GM21825 (cell line): ENCODE measurements at regions not wholly inside any gene's neighbourhood (a gene's known extent, or its start where the extent isn't known, plus 50 kb on each side); places are given as distances from the start of the nearest gene placed in this dataset.

ENCODE experiments used
- ATAC-seq: cut with Tn5 transposase; IDR thresholded peaks from one replicate; pipeline ENCODE4 v1.9.1; 2021; ENCODE audit warnings: mild to moderate bottlenecking, moderate library complexity; ENCODE audit not compliant: unreplicated experiment

DNA sequence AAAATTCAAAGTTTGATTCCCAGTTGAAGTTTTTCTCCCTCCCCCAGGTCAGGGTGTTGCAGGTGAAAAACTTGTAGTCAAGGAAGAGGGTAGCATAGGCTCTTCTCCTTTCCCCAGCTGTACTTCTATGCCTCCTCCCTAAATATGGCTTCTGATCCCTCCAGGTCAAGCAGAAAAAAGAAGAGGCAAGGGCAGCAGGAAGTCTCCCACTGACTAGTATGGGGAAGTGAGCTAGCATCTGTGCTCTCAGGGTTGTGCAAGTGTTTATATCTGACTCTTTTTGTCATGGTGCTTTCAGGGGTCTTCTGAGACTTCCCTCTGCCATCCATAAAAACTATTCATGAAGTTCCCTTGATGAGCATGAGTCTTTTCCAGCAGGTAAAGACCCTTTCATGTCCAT, 76.0 kb downstream of the ATPSCKMT start:
- ATAC-seq = no peak

- no peak for ATAC-seq
Observed at GRCh38 chr5:10172247-10172646, 77.4 kb downstream of the ATPSCKMT start.

DNA sequence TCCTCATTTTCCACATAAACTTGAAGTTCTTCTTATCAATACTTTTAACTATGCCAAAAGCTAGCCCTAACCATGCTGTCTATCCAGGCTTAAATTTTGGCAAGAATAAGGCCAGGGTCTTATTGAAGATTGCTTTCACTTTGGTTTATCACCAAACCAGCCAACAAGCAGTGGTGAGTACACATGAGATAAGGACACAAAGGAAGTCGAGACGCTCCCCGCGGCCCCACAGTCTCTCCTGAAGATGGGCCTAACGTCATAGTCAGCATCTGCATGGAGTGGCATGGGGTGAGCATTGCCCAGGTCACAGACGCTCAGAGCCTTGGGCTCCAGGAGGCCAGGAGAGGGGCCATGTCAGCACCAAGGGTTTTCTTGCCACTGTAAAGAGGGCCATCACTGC, 80.3 kb downstream of the ATPSCKMT start:
- ATAC-seq = no peak

DNA sequence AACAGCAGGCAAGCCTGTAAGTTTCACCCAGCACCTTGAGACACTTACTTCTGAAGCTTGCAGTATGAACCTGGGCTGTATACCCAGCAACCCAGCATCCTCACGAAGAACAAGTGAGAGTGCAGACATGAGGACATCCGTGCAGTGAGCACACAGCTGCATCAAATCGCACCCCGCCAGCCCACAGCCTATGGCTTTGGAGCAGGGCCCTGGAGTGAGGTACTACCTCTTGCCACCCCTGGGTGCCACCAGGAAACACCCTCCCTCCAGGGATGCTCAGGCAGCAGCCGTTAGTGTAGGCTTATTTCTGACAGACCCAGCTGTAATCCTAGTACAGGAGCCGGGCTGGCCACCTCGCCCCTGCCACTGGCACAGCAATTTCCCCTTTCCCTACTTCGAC, 81.4 kb downstream of the ATPSCKMT start:
- ATAC-seq = no peak

DNA sequence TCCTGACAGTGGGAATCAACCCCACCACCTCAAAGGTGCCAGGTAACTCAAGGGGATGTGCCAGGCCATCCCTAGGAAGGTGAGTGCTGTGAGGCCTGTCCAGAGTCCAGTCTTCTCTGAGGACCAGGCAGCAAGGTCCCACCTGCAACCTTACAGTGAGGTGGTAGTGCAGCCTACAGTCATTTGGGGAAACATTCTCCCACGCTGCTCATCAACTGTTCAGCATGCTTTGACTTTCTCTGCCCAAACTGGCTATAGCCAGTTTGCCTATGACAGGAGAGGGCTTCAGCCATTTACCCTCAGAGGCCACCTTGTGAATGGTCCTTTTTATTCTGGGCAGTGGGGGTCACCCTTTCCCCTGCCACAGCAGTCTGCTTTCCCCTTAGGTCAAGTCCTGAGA, 81.9 kb downstream of the ATPSCKMT start:
- no peak for ATAC-seq

- no peak for ATAC-seq
Observed at GRCh38 chr5:10166392-10166791, 83.3 kb downstream of the ATPSCKMT start.

DNA sequence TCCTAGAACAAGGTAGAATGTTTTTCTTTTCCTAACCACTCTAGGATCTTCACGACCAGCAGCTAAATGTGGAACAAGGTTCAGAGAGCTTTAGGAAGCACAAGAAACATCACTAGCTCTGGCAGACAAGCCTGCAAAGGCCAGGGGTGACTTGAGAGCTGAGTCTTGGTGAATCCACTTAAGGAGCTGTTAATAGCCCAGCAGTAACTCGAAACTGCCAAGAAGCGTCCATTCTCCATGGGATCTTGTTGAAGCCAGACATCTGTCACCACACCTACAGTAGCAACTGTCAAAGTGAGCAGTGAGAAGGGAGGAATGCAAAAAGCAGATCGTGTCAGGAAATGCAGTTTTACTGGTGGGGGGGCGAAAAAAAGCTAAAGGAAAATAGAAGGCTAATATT, 87.2 kb downstream of the ATPSCKMT start:
- no peak for ATAC-seq

DNA sequence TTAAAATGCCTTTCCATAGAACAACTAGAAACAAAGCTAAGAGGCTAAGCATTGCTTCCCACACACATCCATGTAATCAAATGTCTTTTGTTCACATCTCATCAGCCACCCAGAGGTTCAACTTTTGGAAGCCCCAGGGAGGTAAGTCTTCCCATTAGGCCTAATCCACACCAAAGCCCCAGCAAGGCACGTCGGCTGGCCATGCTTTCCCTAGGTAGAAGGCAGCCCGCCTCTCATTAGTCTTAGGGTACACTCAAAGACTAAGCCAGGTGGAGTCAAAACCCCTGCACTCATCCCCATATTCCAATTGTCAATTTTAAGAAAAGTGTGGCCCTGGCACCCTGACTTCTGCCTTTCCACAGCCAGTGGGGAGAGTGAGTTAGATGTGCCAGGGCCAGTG, 87.9 kb downstream of the ATPSCKMT start:
- no peak for ATAC-seq

DNA sequence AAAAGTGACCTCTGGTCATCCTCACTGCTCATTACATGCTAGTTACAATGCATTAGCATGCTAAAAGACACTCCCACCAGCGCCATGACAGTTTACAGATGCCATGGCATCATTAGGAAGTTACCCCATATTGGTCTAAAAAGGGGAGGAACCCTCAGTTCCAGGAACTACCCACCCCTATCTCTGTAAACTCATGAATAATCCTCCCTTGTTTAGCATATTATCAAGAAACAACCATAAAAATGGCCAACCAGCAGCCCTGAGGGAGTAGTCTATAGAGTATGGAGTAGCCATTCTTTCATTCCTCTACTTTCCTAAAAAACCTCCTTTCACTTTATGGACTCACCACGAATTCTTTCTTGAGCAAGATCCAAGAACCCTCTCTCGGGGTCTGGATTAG, 89.4 kb downstream of the ATPSCKMT start:
- ATAC-seq = no peak

- no peak for ATAC-seq
Observed at GRCh38 chr5:10158886-10159285, 90.8 kb downstream of the ATPSCKMT start.

- no peak for ATAC-seq
Observed at GRCh38 chr5:10157085-10157669, 92.5 kb downstream of the ATPSCKMT start.

DNA sequence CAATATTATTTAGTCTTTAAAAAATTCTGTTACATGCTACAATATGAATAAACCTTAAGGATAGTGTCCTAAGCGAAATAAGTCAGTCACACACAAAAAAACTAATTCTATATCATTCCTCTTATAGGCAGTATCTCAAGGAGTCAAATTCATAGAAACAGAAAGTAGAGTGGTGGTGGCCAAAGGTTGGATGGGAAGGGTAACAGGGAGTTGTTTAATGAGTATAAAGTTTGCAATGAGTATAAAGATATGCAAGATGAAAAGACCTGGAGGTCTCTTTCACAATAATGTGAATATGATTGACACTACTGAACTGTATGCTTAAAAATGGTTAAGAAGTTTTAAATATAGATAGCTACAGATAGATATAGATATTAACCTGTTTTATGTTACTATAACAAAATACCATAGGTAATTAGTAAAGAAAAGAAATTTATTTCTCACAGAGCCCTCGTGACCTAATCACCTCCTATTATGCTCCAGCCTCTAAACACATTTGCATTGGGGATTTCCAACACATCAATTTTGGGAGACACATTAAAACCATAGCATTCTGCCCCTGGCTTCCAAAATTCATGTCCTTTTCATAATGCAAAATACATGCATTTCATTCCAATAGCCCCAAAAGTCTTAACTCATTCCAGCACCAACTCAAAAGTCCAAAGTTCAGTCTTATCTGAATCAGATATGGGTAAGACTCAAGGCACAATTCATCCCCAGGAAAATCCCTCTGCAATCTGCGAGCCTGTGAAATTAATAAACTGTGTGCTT, 93.6 kb downstream of the ATPSCKMT start:
- ATAC-seq = no peak

- ATAC-seq = no peak
Observed at GRCh38 chr5:10153808-10154537, 95.7 kb downstream of the ATPSCKMT start.

DNA sequence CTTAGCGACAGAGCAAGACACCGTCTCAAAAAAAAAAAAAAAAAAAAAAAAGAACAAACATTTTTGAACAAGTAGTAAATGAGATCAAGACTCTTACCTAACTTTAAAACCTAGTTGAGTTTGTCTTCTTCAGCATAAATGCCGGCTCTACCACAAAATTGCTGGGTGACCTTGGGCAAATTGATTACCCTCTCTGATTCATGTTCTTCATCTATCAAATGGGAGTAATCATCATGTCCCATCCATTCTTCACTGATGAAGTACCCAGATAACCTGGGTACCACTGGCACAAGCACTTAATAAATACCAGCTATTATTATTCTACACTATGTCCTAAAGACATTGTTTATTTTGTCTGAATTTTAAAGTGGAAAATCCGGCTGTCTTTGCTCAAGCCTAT, 96.3 kb downstream of the ATPSCKMT start:
- ATAC-seq = no peak

GRCh38 chr5:10151656-10152055, 98.0 kb downstream of the ATPSCKMT start:
- no peak for ATAC-seq

DNA sequence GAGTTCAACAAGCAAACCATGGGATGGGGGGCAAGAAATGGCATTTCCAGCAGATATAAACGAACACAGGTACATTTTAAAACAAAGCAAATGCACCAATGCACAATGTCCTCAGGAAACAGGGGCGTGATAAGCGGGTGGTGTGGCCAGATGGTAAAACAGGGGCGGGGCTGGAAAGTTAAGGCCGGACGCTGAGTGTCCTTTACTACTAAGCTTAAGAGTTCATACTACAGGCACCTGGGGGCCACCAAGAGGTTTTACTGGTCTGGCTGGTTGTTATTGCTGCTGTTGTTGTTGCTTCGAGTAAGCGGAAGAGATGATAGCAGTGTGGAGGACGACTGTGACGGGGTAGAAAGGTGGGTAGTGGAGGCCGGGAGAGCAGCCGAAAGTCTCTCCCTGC, 99.8 kb downstream of the ATPSCKMT start:
- no peak for ATAC-seq

DNA sequence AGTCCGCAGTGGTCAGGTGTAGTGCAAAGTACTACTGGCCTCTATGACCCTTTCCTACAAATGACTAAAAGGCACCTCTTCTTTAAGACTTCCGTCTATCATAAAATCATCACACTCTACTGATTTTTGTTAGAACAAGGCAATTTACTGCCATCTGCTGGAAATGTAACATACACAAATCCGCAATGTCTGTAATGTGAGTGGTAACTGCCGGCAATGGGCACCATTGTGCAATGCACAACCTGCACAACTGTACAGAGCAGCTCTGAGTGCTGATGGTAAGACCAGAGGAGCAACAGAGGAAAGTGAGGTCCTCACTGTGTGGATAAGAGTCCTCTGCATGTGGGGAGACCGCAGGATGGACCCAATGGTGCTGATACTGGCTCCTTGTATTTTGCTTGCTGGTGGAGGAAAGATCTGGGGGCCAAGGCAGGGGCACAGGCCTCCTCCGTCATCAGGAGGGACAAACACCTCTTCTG, 103.7 kb downstream of the ATPSCKMT start:
- no peak for ATAC-seq

DNA sequence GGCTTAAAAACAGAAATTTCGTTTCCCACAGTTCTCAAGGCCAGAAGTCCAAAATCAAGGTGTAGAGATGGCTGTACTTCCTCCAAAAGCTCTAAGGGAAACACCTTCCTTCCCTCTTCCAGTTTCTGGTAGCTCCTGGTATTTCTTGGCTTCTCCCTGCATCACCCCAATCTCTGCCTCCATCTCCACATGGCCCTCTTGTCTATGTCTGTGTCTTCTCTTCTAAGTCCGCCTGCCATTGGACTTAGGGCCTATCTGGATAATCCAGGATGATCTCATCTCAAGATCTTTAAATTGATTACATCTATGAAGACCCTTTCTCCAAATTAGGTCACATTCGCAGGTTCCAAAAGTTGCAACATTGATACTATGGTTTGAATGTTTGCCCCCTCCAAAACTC, 105.6 kb downstream of the ATPSCKMT start:
- no peak for ATAC-seq

DNA sequence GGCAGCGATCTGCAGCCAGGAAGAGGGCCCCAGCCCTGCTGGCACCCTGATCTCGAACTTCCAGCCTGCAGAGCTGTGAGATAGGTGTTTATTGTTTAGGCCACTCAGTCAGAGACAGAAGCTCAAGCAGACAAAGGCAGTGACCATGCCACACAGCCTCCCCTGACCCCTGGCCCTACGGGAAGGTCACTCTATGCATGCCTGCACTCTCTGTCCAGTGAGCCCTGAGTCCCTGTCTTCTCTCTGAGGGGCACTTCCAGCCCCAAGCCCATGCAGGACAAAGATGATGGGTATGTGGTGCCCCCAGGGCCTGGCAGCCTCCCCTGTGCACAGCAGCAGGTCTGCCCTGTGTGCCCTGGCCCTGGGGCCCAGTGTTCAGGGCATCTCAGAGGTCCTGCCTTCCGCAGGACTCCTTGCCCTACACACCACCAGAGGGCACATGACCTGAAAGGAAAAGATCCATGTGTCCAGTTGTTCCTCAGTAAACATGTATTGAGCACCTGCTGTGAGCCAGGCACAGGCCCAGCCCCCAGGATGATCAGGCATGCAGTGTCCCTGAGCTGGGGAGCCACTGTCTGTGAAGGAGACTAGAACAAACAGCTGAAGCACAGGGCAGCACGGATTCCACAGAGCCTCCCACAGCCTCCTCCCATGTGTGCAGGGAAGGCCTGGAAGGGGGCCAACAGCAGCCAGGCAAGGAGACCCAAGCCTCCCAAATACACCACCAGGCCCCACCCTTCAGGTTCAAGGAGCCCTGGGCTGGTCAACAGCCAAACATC, 109.3 kb downstream of the ATPSCKMT start:
- no peak for ATAC-seq

DNA sequence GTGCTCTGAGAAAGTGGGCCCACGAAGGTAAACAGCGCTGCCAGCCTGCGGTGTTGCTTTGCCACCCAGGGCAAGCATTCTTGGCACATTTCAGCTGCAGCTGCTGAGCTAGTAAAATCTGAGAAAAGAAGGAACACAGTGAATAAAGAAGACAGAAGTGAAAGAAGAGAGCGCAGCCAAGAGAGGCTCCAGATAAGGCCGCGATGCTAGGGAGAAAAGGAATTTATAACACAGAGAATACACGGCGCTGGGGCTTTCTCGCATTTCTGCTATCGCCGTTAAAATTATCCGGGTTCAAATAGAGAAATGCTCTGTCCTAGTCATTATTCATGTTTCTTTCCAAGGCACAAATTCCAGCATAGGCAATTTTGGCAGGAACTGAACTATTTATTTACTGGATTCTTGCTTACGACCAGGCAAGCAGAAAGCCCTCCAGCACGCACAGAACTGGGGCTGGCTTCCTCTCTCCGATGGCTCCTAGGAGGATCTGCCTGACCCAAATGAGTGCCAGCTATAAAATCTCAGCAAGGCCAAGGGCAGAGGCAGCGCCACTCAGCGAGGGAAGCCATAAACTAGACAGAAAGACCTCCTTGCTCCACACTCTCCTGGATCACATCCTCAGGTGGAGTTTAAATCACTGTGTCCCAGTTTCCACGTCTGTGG, 111.2 kb downstream of the ATPSCKMT start:
- ATAC-seq = no peak

- no peak for ATAC-seq
Observed at GRCh38 chr5:10133830-10134229, 115.9 kb downstream of the ATPSCKMT start.
